ENCODE measurements at regions not wholly inside any gene's neighbourhood (a gene's known extent, or its start where the extent isn't known, plus 50 kb on each side); places are given as distances from the start of the nearest gene placed in this dataset.

DNA sequence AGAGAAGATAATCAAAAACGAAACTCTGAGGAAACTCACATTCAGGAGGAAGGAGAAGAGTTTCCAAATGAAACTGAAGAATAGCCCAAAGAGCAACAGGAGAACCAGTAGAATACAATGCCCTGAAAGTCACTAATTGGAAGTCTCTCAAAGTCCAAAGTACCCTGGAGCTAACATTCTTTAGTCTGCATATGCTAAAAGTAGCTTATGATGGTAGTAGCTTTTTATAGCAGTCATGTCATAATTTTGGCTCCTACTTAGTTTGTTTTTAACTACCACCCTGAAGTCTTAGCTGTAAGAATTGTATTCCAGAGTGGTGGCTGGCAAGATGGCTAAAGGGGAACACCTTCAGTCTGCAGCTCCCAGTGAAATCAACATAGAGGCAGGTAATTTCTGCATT lies 100.3 kb upstream of the FGF16 start:
- TF ChIP-seq CTCF (IDR thresholded peaks at IDR 0.05; ENCODE audit: poor library complexity, severe bottlenecking): no peak
- no peak for TF ChIP-seq POLR2AphosphoS5 (IDR thresholded peaks at IDR 0.05)
- no peak for TF ChIP-seq EP300 (conservative IDR thresholded peaks at IDR 0.05; ENCODE audit: poor library complexity, severe bottlenecking)
- no peak for TF ChIP-seq TAF1 (IDR thresholded peaks at IDR 0.05; ENCODE audit: low read depth)
- no peak for TF ChIP-seq RAD21 (conservative IDR thresholded peaks at IDR 0.05)
- no peak for TF ChIP-seq EZH2 (IDR thresholded peaks at IDR 0.05; ENCODE audit: borderline replicate concordance, insufficient read depth, low read length, poor library complexity, severe bottlenecking)

All from neural cell (in vitro differentiated cells).